Naive thymus-derived CD4-positive, alpha-beta T cell (primary cell): ENCODE measurements at regions not wholly inside any gene's neighbourhood (a gene's known extent, or its start where the extent isn't known, plus 50 kb on each side); places are given as distances from the start of the nearest gene placed in this dataset.

Source experiments
- ATAC-seq: fragments of 150-1000 bp; cut with Tn5 transposase; 2 replicates; pipeline ENCODE4 v1.10.0; 2021; ENCODE audit warnings: mild to moderate bottlenecking, moderate library complexity
- CTCF ChIA-PET: fragments of 350-600 bp; sonication (Branson Sonifier 250); formaldehyde crosslinking; loops from one replicate; lab custom pipeline; 2021; ENCODE audit warnings: antibody characterized with exemption; lab: Charles Lee
- POLR2A ChIA-PET: fragments of 350-600 bp; sonication (Branson Sonifier 250); formaldehyde crosslinking; loops from one replicate; lab custom pipeline; 2021; ENCODE audit warnings: antibody characterized with exemption, inconsistent platforms; lab: Charles Lee
- DNase-seq, 9 donors: peaks; one replicate each; pipeline versions ENCODE4 v3.0.0 to v3.0.0-alpha.2; 2020 to 2022; ENCODE audit warnings: mixed read lengths in 1 of 9
- H3K27ac ChIP-seq: one replicate; pipeline ENCODE4 v1.7.0; 2013; ENCODE audit warnings: mild to moderate bottlenecking, low read depth, low read length, moderate library complexity
- H3K27me3 ChIP-seq, 2 donors: one replicate each; pipeline ENCODE4 v1.7.0; 2013; ENCODE audit warnings: low read length in 2 of 2, mild to moderate bottlenecking in 2 of 2, moderate library complexity in 2 of 2; ENCODE audit not compliant: control insufficient read depth in 2 of 2, insufficient read depth in 2 of 2
- H3K36me3 ChIP-seq, 3 experiments: 1 replicate in 2 of 3; 2 replicates in 1 of 3; pipeline ENCODE4 v1.7.0; 2013; ENCODE audit warnings: low read length in 3 of 3, mild to moderate bottlenecking in 3 of 3, moderate library complexity in 1 of 3; ENCODE audit not compliant: insufficient read depth in 3 of 3, control insufficient read depth in 2 of 3
- H3K4me1 ChIP-seq, 2 donors: one replicate each; pipeline ENCODE4 v1.7.0; 2013; ENCODE audit warnings: low read length in 2 of 2, mild to moderate bottlenecking in 2 of 2, moderate library complexity in 1 of 2; ENCODE audit not compliant: control insufficient read depth in 2 of 2, insufficient read depth in 2 of 2
- H3K4me3 ChIP-seq: 2 replicates; pipeline ENCODE4 v1.7.0; 2013; ENCODE audit warnings: mild to moderate bottlenecking, low read length
- H3K9me3 ChIP-seq, 3 experiments: 1 replicate in 2 of 3; 2 replicates in 1 of 3; pipeline ENCODE4 v1.7.0; 2013; ENCODE audit warnings: low read length in 3 of 3; ENCODE audit not compliant: control insufficient read depth in 2 of 3
- H3K27ac Mint-ChIP-seq, 9 donors: one replicate each; pipeline ENCODE4 v1.8.0; 2020 to 2022; ENCODE audit warnings: mixed read lengths in 9 of 9, mild to moderate bottlenecking in 8 of 9, moderate library complexity in 5 of 9, inconsistent platforms in 2 of 9
- H3K27me3 Mint-ChIP-seq, 5 donors: one replicate each; pipeline ENCODE4 v1.8.0; 2021 to 2022; ENCODE audit warnings: mixed read lengths in 5 of 5, mild to moderate bottlenecking in 1 of 5
- H3K36me3 Mint-ChIP-seq, 5 donors: one replicate each; pipeline ENCODE4 v1.8.0; 2020 to 2022; ENCODE audit warnings: mixed read lengths in 5 of 5, mild to moderate bottlenecking in 3 of 5, inconsistent platforms in 1 of 5
- H3K4me1 Mint-ChIP-seq, 7 donors: one replicate each; pipeline ENCODE4 v1.8.0; 2020 to 2022; ENCODE audit warnings: mixed read lengths in 7 of 7, mild to moderate bottlenecking in 3 of 7, inconsistent platforms in 1 of 7
- H3K4me3 Mint-ChIP-seq, 10 donors: one replicate each; pipeline ENCODE4 v1.8.0; 2020 to 2022; ENCODE audit warnings: mild to moderate bottlenecking in 10 of 10, mixed read lengths in 10 of 10, moderate library complexity in 6 of 10, inconsistent platforms in 2 of 10
- H3K9me3 Mint-ChIP-seq, 11 donors: one replicate each; pipeline ENCODE4 v1.8.0; 2020 to 2022; ENCODE audit warnings: mixed read lengths in 11 of 11, mild to moderate bottlenecking in 4 of 11, inconsistent platforms in 1 of 11, moderate library complexity in 1 of 11
- intact Hi-C, 2 donors: fragments of 100-400 bp; cut with micrococcal nuclease; formaldehyde crosslinking; loops; one replicate each; pipeline ENCODE4 v1.15.1; 2023

DNA sequence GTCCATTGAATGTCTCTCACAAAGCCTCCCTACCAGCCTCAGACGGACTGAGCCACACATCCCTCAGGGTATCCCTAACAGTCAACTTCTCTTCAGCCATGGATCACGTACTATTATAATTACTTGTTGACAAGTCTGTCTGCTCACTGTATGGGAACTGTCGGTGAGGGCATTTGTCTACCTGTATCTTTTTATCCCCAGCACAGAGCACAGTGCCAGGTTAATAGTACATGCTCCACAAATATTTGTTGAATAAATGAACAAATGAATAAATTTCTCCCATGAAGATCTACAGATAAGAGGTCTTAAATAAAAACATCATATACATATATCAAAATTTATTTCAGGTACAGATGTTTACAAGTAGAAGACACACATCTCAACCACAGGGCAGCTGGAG is 414.0 kb downstream of the SOX9 start:
- Histone ChIP-seq H3K36me3 (no peaks in the 10 kb centered on the region), H3K27ac (no peak overlapping the region), H3K4me3 (no peak overlapping the region), H3K4me1 (no peaks in the 10 kb centered on the region), H3K27me3 (no peaks in the 10 kb centered on the region), H3K9me3 (no peaks in the 10 kb centered on the region)
- Mint-ChIP-seq H3K9me3 (peaks cover 0 to 4% (median 0%) of the 10 kb centered on the region in 11 donors), H3K36me3 (no peaks in the 10 kb centered on the region), H3K4me3 (no peak overlapping the region), H3K4me1 (peaks cover 0 to 5% (median 2%) of the 10 kb centered on the region in 7 donors), H3K27ac (no peak overlapping the region), H3K27me3 (peaks cover 7 to 33% (median 18%) of the 10 kb centered on the region in 5 donors)
- ChIA-PET CTCF (no interaction called here), POLR2A (no interaction called here)
- intact Hi-C loops, result no loop called here
- ATAC-seq, result no peak
- no peak for DNase-seq

DNA sequence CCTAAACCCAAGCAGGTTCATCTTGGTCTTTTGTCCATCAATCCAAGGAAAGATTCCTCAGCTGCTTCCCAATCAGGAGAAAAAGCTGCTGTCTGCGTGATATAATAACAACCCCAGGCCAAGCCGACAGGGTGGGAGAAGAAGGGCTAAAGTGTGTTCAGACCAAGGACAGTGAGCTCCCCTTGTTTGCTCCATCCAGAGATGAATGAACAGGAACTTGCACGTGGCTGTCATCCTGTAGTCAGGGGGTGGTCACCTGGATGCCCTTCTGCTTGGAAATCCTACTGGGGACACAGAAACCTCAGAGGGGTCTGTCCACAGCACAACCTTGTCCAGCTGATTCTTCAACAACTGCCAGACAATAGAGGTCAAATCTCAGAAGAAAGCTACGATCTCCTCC is 414.5 kb downstream of the SOX9 start:
- Mint-ChIP-seq H3K36me3 (no peaks in the 10 kb centered on the region), H3K4me3 (no peak overlapping the region), H3K9me3 (peaks cover 0 to 4% (median 0%) of the 10 kb centered on the region in 11 donors), H3K27ac (no peak overlapping the region), H3K27me3 (peaks cover 10 to 35% (median 22%) of the 10 kb centered on the region in 5 donors), H3K4me1 (peaks cover 3 to 9% (median 5%) of the 10 kb centered on the region in 7 donors)
- no peaks in the 10 kb centered on the region for H3K4me1 ChIP-seq
- DNase-seq, result no peak
- no peak overlapping the region for H3K27ac ChIP-seq
- no peak overlapping the region for H3K4me3 ChIP-seq
- H3K27me3 ChIP-seq, result no peaks in the 10 kb centered on the region
- POLR2A ChIA-PET, result no interaction called here
- no peaks in the 10 kb centered on the region for H3K36me3 ChIP-seq
- CTCF ChIA-PET, result no interaction called here
- no peak for ATAC-seq
- H3K9me3 ChIP-seq, result no peaks in the 10 kb centered on the region
- intact Hi-C loops, result no loop called here

DNA sequence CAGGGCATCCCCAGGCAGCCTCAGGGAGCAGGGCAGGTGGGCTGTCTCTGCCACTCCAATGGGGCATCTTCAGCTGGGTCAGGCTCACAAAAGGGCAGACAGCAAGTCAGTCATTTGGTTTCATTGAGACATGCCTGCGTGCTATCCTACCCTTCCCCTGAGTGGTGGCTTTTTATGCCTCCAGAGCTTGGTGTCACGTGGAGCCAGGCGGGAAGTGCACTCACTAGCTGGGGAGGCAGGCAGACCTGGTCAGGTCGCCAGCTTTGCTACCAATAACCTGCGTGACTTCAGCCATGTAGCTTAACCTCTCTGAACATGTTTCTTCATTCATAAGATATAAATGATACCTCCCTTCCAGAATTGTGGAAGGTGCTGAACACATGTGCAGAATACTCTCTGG is 415.0 kb downstream of the SOX9 start:
- Mint-ChIP-seq H3K9me3 (peaks cover 0 to 4% (median 0%) of the 10 kb centered on the region in 11 donors), H3K27me3 (peaks cover 12 to 36% (median 24%) of the 10 kb centered on the region in 5 donors), H3K36me3 (no peaks in the 10 kb centered on the region), H3K4me1 (peaks cover 3 to 9% (median 5%) of the 10 kb centered on the region in 7 donors), H3K4me3 (no peak overlapping the region), H3K27ac (no peak overlapping the region)
- Histone ChIP-seq H3K36me3 (no peaks in the 10 kb centered on the region), H3K9me3 (no peaks in the 10 kb centered on the region), H3K27ac (no peak overlapping the region), H3K4me1 (no peaks in the 10 kb centered on the region), H3K4me3 (no peak overlapping the region), H3K27me3 (no peaks in the 10 kb centered on the region)
- no peak for ATAC-seq
- intact Hi-C loops, result no loop called here
- POLR2A ChIA-PET, result no interaction called here
- DNase-seq, result no peak
- CTCF ChIA-PET, result no interaction called here

DNA sequence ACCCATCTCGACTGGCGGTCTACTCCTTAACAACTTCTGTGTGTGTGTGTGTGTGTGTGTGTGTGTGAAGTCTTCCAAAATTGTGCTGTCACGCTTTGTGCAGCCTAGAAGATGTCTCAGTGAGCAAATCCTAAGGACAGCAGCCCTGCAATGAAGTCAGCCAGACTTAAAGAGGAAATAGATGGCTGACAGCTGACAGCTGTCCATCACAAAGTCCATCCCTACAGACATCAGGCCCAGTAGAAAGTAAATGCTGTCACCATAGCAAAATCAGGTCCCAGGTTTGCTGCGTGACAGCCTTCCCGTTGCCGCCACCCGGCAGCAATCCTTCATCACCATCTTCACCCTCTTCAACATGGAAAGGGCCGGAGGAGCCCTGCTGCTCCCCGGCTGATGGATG is 416.0 kb downstream of the SOX9 start:
- H3K4me3 ChIP-seq, result no peak overlapping the region
- H3K27ac ChIP-seq, result no peak overlapping the region
- no peaks in the 10 kb centered on the region for H3K36me3 ChIP-seq
- no peaks in the 10 kb centered on the region for H3K9me3 ChIP-seq
- H3K27me3 Mint-ChIP-seq, result peaks cover 16 to 41% (median 31%) of the 10 kb centered on the region in 5 donors
- intact Hi-C loops, result no loop called here
- no peaks in the 10 kb centered on the region for H3K27me3 ChIP-seq
- H3K36me3 Mint-ChIP-seq, result no peaks in the 10 kb centered on the region
- DNase-seq (no peak), ATAC-seq (no peak)
- no peak overlapping the region for H3K4me3 Mint-ChIP-seq
- H3K9me3 Mint-ChIP-seq, result peaks cover 0 to 4% (median 0%) of the 10 kb centered on the region in 11 donors
- CTCF ChIA-PET, result no interaction called here
- no peak overlapping the region for H3K27ac Mint-ChIP-seq
- no peaks in the 10 kb centered on the region for H3K4me1 ChIP-seq
- H3K4me1 Mint-ChIP-seq, result peaks cover 3 to 11% (median 5%) of the 10 kb centered on the region in 7 donors
- POLR2A ChIA-PET, result no interaction called here

DNA sequence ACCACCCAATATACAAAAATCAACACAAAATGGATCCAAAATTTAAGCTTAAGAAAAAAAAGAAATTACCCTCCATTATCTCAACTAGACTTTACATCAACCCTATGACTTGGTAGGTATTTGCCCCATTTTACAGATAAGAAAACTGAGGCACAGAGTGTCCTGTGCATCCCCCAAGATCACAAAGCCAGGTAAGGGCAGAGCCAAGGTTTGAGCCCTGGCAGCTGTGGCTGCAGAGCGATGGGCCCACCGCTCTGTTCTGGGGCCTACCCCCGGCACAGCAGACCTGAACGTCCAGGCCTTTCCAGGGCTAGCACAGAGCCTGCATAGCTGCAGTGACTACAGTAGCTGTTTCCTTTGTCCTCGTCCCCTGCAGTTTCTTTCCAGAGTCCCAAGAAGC is 417.6 kb downstream of the SOX9 start:
- Histone ChIP-seq H3K36me3 (no peaks in the 10 kb centered on the region), H3K4me3 (no peak overlapping the region), H3K27me3 (no peaks in the 10 kb centered on the region), H3K9me3 (no peaks in the 10 kb centered on the region), H3K27ac (no peak overlapping the region), H3K4me1 (no peaks in the 10 kb centered on the region)
- H3K4me3 Mint-ChIP-seq, result no peak overlapping the region
- no peaks in the 10 kb centered on the region for H3K36me3 Mint-ChIP-seq
- CTCF ChIA-PET, result no interaction called here
- DNase-seq (no peak), ATAC-seq (no peak)
- peaks cover 0 to 5% (median 0%) of the 10 kb centered on the region in 11 donors for H3K9me3 Mint-ChIP-seq
- intact Hi-C loops, result no loop called here
- POLR2A ChIA-PET, result no interaction called here
- peaks cover 16 to 54% (median 44%) of the 10 kb centered on the region in 5 donors for H3K27me3 Mint-ChIP-seq
- no peak overlapping the region for H3K27ac Mint-ChIP-seq
- H3K4me1 Mint-ChIP-seq, result peaks cover 3 to 11% (median 5%) of the 10 kb centered on the region in 7 donors

DNA sequence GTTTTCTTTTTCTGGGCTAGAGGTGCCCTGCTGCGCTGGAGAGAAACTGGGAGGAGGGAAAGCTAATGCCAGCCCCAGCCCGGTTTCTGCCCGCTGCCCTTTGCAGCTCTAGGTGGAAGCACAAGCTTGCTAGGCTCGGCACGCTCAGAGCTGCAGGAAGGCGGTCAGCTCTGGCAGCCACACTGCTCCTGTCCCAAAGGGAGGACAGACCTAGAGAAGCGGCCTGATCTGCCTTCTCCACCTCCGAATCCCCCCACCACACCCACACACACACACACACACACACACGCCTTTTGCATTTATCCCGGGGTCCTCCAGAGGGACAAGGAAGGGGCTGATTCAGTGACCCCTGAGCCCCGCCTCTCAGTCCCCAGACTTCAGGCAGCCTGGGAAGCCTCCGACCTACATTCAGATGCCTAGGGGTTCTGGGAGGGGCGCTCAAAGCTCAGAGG is 418.1 kb downstream of the SOX9 start:
- no peak overlapping the region for H3K4me3 ChIP-seq
- ChIA-PET CTCF (interaction anchor here (0.7 kb wide), 1 partner anchor 254 kb away, joined by 3 read pairs; no protein-coding TSS in a partner anchor), POLR2A (no interaction called here)
- DNase-seq (no peak), ATAC-seq (no peak)
- peaks cover 3 to 11% (median 5%) of the 10 kb centered on the region in 7 donors for H3K4me1 Mint-ChIP-seq
- peaks cover 0 to 5% (median 0%) of the 10 kb centered on the region in 11 donors for H3K9me3 Mint-ChIP-seq
- H3K4me3 Mint-ChIP-seq, result no peak overlapping the region
- no peaks in the 10 kb centered on the region for H3K4me1 ChIP-seq
- H3K27ac ChIP-seq, result no peak overlapping the region
- no peaks in the 10 kb centered on the region for H3K27me3 ChIP-seq
- no peaks in the 10 kb centered on the region for H3K36me3 Mint-ChIP-seq
- H3K36me3 ChIP-seq, result no peaks in the 10 kb centered on the region
- no peaks in the 10 kb centered on the region for H3K9me3 ChIP-seq
- peaks cover 16 to 56% (median 46%) of the 10 kb centered on the region in 5 donors for H3K27me3 Mint-ChIP-seq
- intact Hi-C loops, result no loop called here
- H3K27ac Mint-ChIP-seq, result no peak overlapping the region
